ENCODE measurements at regions not wholly inside any gene's neighbourhood (a gene's known extent, or its start where the extent isn't known, plus 50 kb on each side); places are given as distances from the start of the nearest gene placed in this dataset.

GRCh38 chr9:27967210-27967609 lies 393.9 kb upstream of the C9orf72 start:
- intact Hi-C loops (cut with micrococcal nuclease; ENCODE audit: unreplicated experiment) (no loop called here), in situ Hi-C loops (cut with MboI) (no loop called here)
- DNase-seq (ENCODE audit: low read depth, low spot score) (no peak), FAIRE-seq (no peak), ATAC-seq (no peak)
- H3K9me3 ChIP-seq (replicated peaks; ENCODE audit: control insufficient read depth, insufficient read depth, low read length): no peaks in the 10 kb centered on the region
- H3K36me3 ChIP-seq (ENCODE audit: control insufficient read depth in 2 of 2, insufficient read depth in 2 of 2, low read length in 1 of 2): no peaks in the 10 kb centered on the region
- H3K79me2 ChIP-seq (ENCODE audit: control insufficient read depth, insufficient read depth, low read length): no peaks in the 10 kb centered on the region
- H3K27me3 ChIP-seq (replicated peaks in 1 of 2; ENCODE audit: control insufficient read depth in 2 of 2, insufficient read depth in 2 of 2, low read length in 1 of 2): no peaks in the 10 kb centered on the region
- no peak overlapping the region for H3K4me2 ChIP-seq (ENCODE audit: control insufficient read depth, insufficient read depth)
- POLR2A ChIA-PET: no interaction called here
- H3K27ac ChIP-seq (ENCODE audit: control insufficient read depth, insufficient read depth): no peak overlapping the region
- TF ChIP-seq SMAD1 (IDR thresholded peaks at IDR 0.05; ENCODE audit: low read depth, partially characterized antibody) (no peak), E2F8 (IDR thresholded peaks at IDR 0.05; ENCODE audit: low read depth, partially characterized antibody) (no peak), NBN (IDR thresholded peaks at IDR 0.05) (no peak), SMC3 (IDR thresholded peaks at IDR 0.05; ENCODE audit: borderline replicate concordance, low read length) (no peak), IRF5 (IDR thresholded peaks at IDR 0.05; ENCODE audit: borderline replicate concordance) (no peak), TAF1 (IDR thresholded peaks at IDR 0.05; ENCODE audit: borderline replicate concordance, low read depth, low read length) (no peak), CHD4 (IDR thresholded peaks at IDR 0.05) (no peak), SUZ12 (IDR thresholded peaks at IDR 0.05; ENCODE audit: unreplicated experiment) (no peak), POLR2A (IDR thresholded peaks at IDR 0.05; ENCODE audit: low read depth, low read length) (no peak), CHD2 (IDR thresholded peaks at IDR 0.05; ENCODE audit: borderline replicate concordance, low read depth, low read length) (no peak), GABPA (IDR thresholded peaks at IDR 0.05; ENCODE audit: low read depth) (no peak), TCF3 (IDR thresholded peaks at IDR 0.05; ENCODE audit: borderline replicate concordance, insufficient read depth, low read depth, low read length) (no peak), NFYB (IDR thresholded peaks at IDR 0.05; ENCODE audit: insufficient read depth, low read depth, low read length) (no peak)
- TF ChIP-seq, protein P1, sequence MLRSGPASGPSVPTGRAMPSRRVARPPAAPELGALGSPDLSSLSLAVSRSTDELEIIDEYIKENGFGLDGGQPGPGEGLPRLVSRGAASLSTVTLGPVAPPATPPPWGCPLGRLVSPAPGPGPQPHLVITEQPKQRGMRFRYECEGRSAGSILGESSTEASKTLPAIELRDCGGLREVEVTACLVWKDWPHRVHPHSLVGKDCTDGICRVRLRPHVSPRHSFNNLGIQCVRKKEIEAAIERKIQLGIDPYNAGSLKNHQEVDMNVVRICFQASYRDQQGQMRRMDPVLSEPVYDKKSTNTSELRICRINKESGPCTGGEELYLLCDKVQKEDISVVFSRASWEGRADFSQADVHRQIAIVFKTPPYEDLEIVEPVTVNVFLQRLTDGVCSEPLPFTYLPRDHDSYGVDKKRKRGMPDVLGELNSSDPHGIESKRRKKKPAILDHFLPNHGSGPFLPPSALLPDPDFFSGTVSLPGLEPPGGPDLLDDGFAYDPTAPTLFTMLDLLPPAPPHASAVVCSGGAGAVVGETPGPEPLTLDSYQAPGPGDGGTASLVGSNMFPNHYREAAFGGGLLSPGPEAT (IDR thresholded peaks at IDR 0.05; ENCODE audit: low read depth): no peak
- TF ChIP-seq, protein P2, sequence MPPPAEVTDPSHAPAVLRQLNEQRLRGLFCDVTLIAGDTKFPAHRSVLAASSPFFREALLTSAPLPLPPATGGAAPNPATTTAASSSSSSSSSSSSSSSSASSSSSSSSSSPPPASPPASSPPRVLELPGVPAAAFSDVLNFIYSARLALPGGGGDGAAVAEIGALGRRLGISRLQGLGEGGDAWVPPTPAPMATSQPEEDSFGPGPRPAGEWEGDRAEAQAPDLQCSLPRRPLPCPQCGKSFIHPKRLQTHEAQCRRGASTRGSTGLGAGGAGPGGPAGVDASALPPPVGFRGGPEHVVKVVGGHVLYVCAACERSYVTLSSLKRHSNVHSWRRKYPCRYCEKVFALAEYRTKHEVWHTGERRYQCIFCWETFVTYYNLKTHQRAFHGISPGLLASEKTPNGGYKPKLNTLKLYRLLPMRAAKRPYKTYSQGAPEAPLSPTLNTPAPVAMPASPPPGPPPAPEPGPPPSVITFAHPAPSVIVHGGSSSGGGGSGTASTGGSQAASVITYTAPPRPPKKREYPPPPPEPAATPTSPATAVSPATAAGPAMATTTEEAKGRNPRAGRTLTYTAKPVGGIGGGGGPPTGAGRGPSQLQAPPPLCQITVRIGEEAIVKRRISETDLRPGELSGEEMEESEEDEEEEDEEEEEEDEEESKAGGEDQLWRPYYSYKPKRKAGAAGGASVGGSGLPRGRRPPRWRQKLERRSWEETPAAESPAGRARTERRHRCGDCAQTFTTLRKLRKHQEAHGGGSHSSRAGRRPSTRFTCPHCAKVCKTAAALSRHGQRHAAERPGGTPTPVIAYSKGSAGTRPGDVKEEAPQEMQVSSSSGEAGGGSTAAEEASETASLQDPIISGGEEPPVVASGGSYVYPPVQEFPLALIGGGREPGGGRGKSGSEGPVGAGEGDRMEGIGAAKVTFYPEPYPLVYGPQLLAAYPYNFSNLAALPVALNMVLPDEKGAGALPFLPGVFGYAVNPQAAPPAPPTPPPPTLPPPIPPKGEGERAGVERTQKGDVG (CRISPR knock-in tag; IDR thresholded peaks at IDR 0.05): no peak
- TF ChIP-seq, protein P3, sequence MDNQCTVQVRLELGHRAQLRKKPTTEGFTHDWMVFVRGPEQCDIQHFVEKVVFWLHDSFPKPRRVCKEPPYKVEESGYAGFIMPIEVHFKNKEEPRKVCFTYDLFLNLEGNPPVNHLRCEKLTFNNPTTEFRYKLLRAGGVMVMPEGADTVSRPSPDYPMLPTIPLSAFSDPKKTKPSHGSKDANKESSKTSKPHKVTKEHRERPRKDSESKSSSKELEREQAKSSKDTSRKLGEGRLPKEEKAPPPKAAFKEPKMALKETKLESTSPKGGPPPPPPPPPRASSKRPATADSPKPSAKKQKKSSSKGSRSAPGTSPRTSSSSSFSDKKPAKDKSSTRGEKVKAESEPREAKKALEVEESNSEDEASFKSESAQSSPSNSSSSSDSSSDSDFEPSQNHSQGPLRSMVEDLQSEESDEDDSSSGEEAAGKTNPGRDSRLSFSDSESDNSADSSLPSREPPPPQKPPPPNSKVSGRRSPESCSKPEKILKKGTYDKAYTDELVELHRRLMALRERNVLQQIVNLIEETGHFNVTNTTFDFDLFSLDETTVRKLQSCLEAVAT (IDR thresholded peaks at IDR 0.05): no peak
- RAD21 ChIA-PET (ENCODE audit: unreplicated experiment): no interaction called here
- no peaks in the 10 kb centered on the region for H3K4me1 ChIP-seq (ENCODE audit: control insufficient read depth, insufficient read depth, low read length)
- BruUV-seq (replicated peaks): no TSS peak
- SMC1A ChIA-PET (ENCODE audit: uncharacterized antibody, unreplicated experiment): no interaction called here
- H2AFZ ChIP-seq (ENCODE audit: control insufficient read depth, low read depth, low read length): no peak overlapping the region
- CTCF ChIA-PET: interaction anchor here (1.2 kb wide), 1 partner anchor 30 kb away, joined by 3 read pairs; no protein-coding TSS in a partner anchor
- H3K4me3 ChIP-seq: no peak overlapping the region
- H4K20me1 ChIP-seq (ENCODE audit: control insufficient read depth, insufficient read depth): no peaks in the 10 kb centered on the region
- no peak overlapping the region for H3K9ac ChIP-seq (ENCODE audit: control insufficient read depth, insufficient read depth, low read length)
- 39% methylated on average over 2 of the region's 2 CpGs for WGBS (ENCODE audit: insufficient coverage, insufficient replicate concordance, low lambda C conversion rate, missing lambda C conversion rate)
